ENCODE measurements at regions not wholly inside any gene's neighbourhood (a gene's known extent, or its start where the extent isn't known, plus 50 kb on each side); places are given as distances from the start of the nearest gene placed in this dataset.

GRCh38 chr12:125431516-125431915, 366.3 kb downstream of the AACS start:
- DNase-seq (ENCODE audit: low read depth in 2 of 2) = no peak

DNA sequence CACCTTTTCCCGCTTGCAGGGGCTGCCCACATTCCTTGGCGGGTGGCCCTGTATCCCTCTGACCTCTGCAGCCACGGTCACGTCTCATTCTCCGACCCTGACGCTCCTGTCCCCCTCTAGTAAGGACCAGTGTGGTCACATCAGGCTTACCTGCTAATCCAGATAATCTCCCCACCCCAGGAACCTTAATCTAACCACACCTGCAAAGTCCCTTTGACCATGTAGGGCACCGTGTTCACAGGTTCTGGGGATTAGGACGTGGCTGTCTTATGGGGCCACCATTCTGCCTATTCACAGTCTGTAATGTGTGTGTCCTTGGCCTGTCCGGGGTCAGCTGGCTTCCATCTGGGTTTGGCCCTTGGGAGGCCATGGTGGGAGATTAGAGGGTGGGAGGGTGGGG, 368.9 kb downstream of the AACS start:
- DNase-seq (ENCODE audit: low read depth in 2 of 2) = no peak

DNA sequence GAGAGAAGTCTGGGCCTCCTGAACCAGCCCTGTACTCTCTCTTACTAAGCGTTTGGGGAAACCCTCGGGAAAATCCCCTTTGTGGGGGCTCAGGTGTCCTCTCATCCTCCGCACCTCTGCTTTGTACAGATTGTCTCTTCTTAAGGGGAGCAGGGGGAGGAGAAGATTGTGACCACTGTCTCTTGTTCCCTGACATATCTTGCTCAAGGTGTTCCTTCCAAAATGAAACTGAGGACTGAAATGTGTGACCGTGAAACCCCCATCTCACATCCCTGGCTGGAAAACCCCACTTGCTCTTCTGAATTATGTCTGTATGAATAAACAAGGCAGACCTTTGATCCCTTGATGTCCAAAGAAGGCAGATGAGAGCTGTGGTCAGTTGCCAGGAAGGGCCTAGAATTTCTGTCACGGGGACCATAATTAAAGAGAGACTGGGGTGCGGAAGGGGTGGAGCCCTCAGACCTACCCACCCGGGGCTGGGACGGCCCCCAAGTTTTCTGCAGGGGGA, 369.8 kb downstream of the AACS start:
- DNase-seq (ENCODE audit: low read depth in 2 of 2) = no peak

DNA sequence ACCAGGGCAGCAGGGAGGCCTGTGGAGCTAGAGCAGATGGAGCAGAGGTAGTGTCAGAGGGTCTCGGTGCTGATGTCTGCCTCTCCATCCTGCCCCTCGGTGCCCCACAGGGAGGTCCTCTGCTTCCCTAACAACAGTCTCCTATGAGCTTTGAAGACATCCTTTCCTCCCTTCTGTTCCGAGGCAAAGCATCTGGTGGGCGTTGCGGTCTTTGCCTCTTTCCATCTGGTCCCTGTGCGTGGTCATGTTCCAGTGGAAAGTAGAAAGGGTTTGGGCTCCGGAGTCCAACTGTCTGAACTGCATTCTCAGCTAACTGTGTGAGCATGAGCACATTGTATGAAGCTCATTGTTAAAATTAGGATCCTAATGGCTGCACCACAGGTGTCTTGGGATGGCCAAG, 370.6 kb downstream of the AACS start:
- DNase-seq (ENCODE audit: low read depth in 2 of 2) = no peak

DNA sequence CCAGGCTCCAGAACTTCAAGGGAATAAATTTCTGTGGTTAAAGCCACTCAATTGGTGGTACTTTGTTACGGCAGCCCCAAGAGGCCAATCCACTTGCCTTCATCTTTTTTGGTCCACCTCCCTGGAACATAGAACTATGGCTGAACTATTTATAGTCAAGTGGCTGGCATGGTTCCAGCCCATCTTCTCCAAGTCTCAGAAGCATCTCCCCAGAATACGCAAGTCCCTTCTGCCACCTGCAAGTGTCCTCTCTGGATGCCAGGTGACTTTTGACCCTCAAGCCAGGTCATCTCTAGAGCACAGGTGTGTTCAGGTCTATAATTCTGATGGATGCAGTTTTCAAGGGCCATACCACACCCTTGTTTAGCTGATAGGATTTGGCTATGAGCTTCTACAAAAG, 371.5 kb downstream of the AACS start:
- no peak for DNase-seq (ENCODE audit: low read depth in 2 of 2)

- DNase-seq (ENCODE audit: low read depth in 2 of 2) = no peak
Measured at GRCh38 chr12:125440399-125440798, 375.2 kb downstream of the AACS start.

DNA sequence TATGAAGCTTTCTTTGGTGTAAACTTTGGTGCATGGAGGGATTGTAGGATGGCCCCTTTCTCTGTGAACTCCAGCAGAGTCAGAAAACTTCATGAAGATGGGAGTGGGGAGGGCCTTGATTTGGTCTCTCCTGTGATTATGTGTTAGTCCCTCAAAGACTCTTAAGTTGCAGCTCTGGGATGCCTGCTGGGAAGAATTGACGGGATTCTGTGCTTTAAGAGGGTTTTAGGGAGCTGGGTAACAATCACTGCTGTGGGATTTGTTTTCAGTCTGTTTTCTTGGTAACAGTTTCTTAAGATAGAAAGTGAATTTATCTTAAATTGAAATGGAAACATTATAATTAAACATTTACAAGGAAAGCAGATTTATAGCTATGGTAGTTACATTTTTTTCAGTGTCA, 378.1 kb downstream of the AACS start:
- DNase-seq (ENCODE audit: low read depth in 2 of 2) = no peak

- no peak for DNase-seq (ENCODE audit: low read depth in 2 of 2)
Measured at GRCh38 chr12:125451408-125451807, 386.2 kb downstream of the AACS start.

- no peak for DNase-seq (ENCODE audit: low read depth in 2 of 2)
Measured at GRCh38 chr12:125453751-125454150, 388.5 kb downstream of the AACS start.

DNA sequence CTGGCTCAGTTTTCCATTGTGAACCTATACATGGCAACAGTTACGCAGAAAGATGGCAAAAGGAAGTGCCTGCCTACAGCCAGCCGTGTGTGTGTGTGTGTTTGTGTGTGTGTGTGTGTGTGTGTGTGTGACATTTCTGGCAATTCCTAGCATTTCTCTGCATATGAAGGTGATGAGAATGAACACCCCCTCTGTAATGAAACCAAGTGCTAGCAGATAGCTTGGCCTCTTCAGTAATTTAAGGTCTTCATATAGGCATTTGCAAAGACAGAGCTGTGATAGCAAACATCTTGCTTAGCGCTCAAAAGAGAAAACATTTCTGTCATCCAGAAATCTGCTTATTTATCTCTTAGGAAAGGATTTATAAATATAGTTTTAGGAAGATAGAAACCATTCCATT, 389.1 kb downstream of the AACS start:
- DNase-seq (ENCODE audit: low read depth in 2 of 2) = no peak

DNA sequence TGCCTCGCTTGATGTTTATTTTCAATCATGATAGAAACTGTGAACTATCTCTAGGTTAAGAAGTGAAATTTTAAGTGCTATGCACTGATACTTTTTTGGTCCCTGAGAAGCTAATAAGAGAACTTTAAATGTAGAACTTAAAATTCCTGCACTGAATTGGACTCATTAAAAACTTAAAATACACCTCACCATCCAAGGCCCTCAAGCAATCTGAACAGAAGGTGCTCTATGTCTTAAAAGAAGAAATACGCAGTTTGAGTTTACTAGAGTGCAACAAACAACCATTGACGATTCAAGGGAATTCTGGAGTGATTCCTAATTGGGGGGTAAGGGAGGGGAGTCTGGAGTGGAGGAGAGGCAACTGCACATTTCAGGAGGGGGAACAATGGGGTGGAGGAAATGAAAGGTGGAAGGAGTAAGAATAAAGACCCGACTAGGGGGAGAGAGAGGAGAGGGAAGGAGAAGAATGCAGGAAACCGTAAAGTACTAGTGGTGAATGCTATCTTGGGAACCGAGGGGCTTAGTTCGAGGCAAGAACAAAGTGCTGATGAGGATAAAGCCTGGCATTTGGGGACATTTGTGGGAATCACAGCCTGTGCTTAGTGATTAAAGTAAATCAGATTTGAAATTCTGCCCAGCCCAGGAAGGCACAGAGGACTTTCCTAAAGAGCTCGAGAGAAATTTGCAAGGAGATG, 389.7 kb downstream of the AACS start:
- no peak for DNase-seq (ENCODE audit: low read depth in 2 of 2)

DNA sequence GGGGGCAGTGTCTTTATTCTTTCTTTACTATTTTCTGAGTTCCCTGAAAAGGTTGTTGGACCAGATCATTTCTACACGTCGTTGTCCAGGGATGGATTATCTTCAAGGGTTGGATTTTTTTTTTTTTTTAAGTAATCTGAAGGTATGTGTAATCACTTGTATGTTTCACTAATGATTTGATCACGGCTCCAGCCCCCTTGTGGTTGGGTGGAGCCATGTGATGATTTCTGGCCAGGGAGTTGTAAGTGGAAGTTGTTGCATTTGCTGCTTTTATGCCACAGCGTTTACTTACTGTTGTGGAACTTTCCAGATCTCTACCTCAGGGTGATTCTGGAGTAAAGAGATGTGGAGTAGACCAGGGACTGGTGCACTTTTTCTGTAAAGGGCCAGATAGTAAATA, 390.3 kb downstream of the AACS start:
- no peak for DNase-seq (ENCODE audit: low read depth in 2 of 2)

DNA sequence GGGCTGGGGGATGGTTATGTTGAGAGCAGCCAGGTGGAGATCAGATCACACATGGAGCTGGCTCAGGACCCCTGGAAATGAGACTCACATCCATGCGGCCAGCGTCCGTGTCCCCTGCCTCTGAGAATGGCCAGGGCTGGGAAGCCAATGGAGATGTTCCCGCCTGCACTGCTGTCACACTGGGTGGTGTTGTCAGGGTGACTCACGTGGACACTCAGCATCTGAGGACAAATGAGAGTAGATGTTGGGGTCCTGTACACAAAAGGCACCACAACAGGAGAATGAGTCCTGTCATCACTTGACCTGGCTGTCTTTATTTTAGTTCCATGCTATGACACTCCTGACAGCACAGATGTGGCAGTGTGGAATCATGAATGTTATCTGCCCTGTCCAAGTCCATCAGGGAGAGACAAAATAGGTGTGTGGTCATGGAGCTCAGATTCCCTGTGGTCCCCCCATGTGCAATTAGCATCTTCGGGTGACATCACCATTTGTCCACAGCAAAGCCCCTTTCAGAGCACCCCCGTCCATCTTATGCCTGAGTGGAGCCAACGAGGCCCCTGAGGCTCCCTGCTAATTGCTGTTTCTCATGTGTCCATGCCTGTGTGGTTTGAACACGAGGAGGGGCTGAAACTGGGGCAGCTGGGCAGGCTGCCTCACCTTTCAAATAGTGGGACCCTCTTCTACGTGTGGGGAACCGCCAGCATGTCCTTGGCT, 393.5 kb downstream of the AACS start:
- DNase-seq (ENCODE audit: low read depth in 2 of 2) = no peak

DNA sequence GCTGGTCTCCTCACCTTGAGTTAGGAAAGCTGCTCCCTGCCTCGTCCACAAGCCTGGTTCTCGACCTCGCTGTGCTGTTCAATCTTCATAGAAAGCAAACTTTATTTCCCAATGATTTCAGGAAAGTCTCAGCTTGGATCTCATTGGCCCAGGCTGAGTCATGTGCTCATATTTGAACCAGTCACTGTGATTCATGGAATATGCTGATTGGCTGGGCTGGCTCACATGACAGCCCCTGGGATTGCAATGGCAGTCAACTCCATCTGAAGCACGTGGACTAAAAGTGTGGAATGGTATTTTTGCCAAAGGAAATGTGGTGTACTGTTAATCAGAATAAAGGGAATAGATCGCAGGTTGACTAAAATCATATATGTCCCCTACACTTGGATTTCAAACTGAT, 396.6 kb downstream of the AACS start:
- DNase-seq (ENCODE audit: low read depth in 2 of 2) = no peak

GRCh38 chr12:125463386-125463785, 398.2 kb downstream of the AACS start:
- no peak for DNase-seq (ENCODE audit: low read depth in 2 of 2)

DNA sequence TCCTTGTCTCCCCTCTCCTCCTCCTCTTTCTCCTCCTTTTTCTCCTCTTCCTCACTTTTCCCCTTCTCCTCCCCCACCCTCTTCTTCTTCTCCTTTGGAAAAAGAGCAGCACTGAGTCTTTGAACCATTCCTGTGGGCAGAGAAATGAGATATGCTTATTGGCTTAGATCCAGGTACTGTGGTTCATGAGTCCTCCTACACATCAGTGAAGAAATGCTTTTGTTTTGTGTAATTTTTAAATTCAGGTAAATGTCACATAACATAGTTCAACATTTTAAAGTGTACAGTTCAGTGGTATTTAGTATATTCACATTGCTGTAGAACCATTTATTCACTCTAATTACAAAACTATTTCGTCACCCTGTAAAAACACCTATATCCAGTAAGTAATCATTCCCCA, 402.1 kb downstream of the AACS start:
- DNase-seq (ENCODE audit: low read depth in 2 of 2) = no peak

- DNase-seq (ENCODE audit: low read depth in 2 of 2) = no peak
Measured at GRCh38 chr12:125469683-125470082, 404.4 kb downstream of the AACS start.

- no peak for DNase-seq (ENCODE audit: low read depth in 2 of 2)
Measured at GRCh38 chr12:125470838-125471783, 405.9 kb downstream of the AACS start.

- no peak for DNase-seq (ENCODE audit: low read depth in 2 of 2)
Measured at GRCh38 chr12:125473501-125473900, 408.3 kb downstream of the AACS start.

- DNase-seq (ENCODE audit: low read depth in 2 of 2) = no peak
Measured at GRCh38 chr12:125487336-125487735, 422.1 kb downstream of the AACS start.

- no peak for DNase-seq (ENCODE audit: low read depth in 2 of 2)
Measured at GRCh38 chr12:125491553-125491952, 426.3 kb downstream of the AACS start.
